Thoracic aorta (tissue), 2 donors: ENCODE measurements at regions not wholly inside any gene's neighbourhood (a gene's known extent, or its start where the extent isn't known, plus 50 kb on each side); places are given as distances from the start of the nearest gene placed in this dataset.
"Not testable (repeated sequence)": the region's sequence is repeated elsewhere in the genome, so short reads cannot be mapped to it uniquely, and the experiment has no call there.

Experiments used
- ATAC-seq: fragments of 150-250 bp; one replicate; pipeline ENCODE4 v1.8.0; 2017; ENCODE audit warnings: low read depth; ENCODE audit not compliant: insufficient number of reproducible peaks, low FRiP score
- DNase-seq: peaks from one replicate; pipeline ENCODE4 v3.0.0-alpha.2; 2020; ENCODE audit warnings: low spot score
- H3K27ac ChIP-seq, 2 donors: fragments of 200-600 bp; sonication (generic); 1 replicate in 1 of 2; 2 replicates in 1 of 2; pipeline ENCODE4 v1.5.1; 2016; ENCODE audit warnings: mild to moderate bottlenecking in 2 of 2, moderate library complexity in 2 of 2
- H3K27me3 ChIP-seq: fragments of 200-600 bp; sonication (generic); replicated peaks from 2 replicates; pipeline ENCODE4 v1.6.0; 2016; ENCODE audit warnings: mild to moderate bottlenecking; ENCODE audit not compliant: insufficient read depth
- H3K36me3 ChIP-seq: fragments of 200-600 bp; sonication (generic); one replicate; pipeline ENCODE4 v1.5.1; 2016
- H3K4me1 ChIP-seq, 2 donors: fragments of 200-600 bp; sonication (generic); 1 replicate in 1 of 2; 2 replicates in 1 of 2; pipeline versions ENCODE4 v1.5.1 to v1.6.0; 2016; ENCODE audit warnings: low read depth in 2 of 2, mild to moderate bottlenecking in 1 of 2; ENCODE audit not compliant: control insufficient read depth in 1 of 2
- H3K4me3 ChIP-seq: fragments of 200-600 bp; sonication (generic); 2 replicates; pipeline ENCODE4 v1.5.1; 2016; ENCODE audit warnings: mild to moderate bottlenecking
- H3K9me3 ChIP-seq: fragments of 200-600 bp; sonication (generic); 2 replicates; pipeline ENCODE4 v1.5.1; 2016
- CTCF ChIP-seq: fragments of 200-600 bp; sonication (generic); IDR thresholded peaks from one replicate; pipeline ENCODE4 v1.5.1; 2019; ENCODE audit warnings: antibody characterized with exemption

GRCh38 chr1:238690415-238690814 is 696.0 kb upstream of the CHRM3 start:
- DNase-seq (no peak), ATAC-seq (no peak)
- Histone ChIP-seq H3K27ac (no peak overlapping the region), H3K27me3 (no peaks in the 10 kb centered on the region), H3K4me1 (no peaks in the 10 kb centered on the region), H3K36me3 (no peaks in the 10 kb centered on the region), H3K9me3 (no peaks in the 10 kb centered on the region), H3K4me3 (no peak overlapping the region)
- TF ChIP-seq CTCF, result no peak

GRCh38 chr1:238684576-238684975 is 701.8 kb upstream of the CHRM3 start:
- not testable (repeated sequence) for DNase-seq, H3K4me3 ChIP-seq, ATAC-seq, H3K36me3 ChIP-seq, H3K4me1 ChIP-seq, H3K27me3 ChIP-seq, H3K9me3 ChIP-seq, H3K27ac ChIP-seq

- TF ChIP-seq CTCF, result no peak
- H3K36me3 ChIP-seq, result no peaks in the 10 kb centered on the region
These were observed 704.9 kb upstream of the CHRM3 start for GRCh38 chr1:238681451-238681850.

GRCh38 chr1:238681021-238681420 is 705.3 kb upstream of the CHRM3 start:
- Histone ChIP-seq H3K9me3 (no peaks in the 10 kb centered on the region), H3K4me1 (no peaks in the 10 kb centered on the region), H3K27me3 (no peaks in the 10 kb centered on the region), H3K27ac (no peak overlapping the region), H3K36me3 (no peaks in the 10 kb centered on the region), H3K4me3 (no peak overlapping the region)
- ATAC-seq, result no peak
- DNase-seq, result no peak
- TF ChIP-seq CTCF, result no peak

More at GRCh38 chr1:238681451-238681850, 704.9 kb upstream of the CHRM3 start:
- ATAC-seq, result no peak
- Histone ChIP-seq H3K9me3 (no peaks in the 10 kb centered on the region), H3K27ac (no peak overlapping the region), H3K4me3 (no peak overlapping the region), H3K27me3 (no peaks in the 10 kb centered on the region), H3K4me1 (no peaks in the 10 kb centered on the region)
- DNase-seq, result no peak

GRCh38 chr1:238677567-238677966 is 708.8 kb upstream of the CHRM3 start:
- H3K36me3 ChIP-seq, result no peaks in the 10 kb centered on the region
- no peak for ATAC-seq
- H3K4me1 ChIP-seq, result no peaks in the 10 kb centered on the region
- no peak for DNase-seq
- H3K4me3 ChIP-seq, result no peak overlapping the region
- no peak overlapping the region for H3K27ac ChIP-seq
- no peaks in the 10 kb centered on the region for H3K27me3 ChIP-seq
- no peaks in the 10 kb centered on the region for H3K9me3 ChIP-seq
- TF ChIP-seq CTCF, result no peak

GRCh38 chr1:238675221-238675620 is 711.1 kb upstream of the CHRM3 start:
- no peak for DNase-seq
- Histone ChIP-seq H3K9me3 (no peaks in the 10 kb centered on the region), H3K36me3 (no peaks in the 10 kb centered on the region), H3K27me3 (no peaks in the 10 kb centered on the region), H3K4me1 (no peaks in the 10 kb centered on the region), H3K27ac (no peak overlapping the region), H3K4me3 (no peak overlapping the region)
- no peak for TF ChIP-seq CTCF
- no peak for ATAC-seq
